HepG2 (cell line): ENCODE measurements at regions not wholly inside any gene's neighbourhood (a gene's known extent, or its start where the extent isn't known, plus 50 kb on each side); places are given as distances from the start of the nearest gene placed in this dataset.

Source experiments
- ATAC-seq: fragments of 200-7000 bp; cut with Tn5 transposase; 3 replicates; pipeline ENCODE4 v1.9.1; 2020; ENCODE audit warnings: mild to moderate bottlenecking, moderate library complexity
- BruUV-seq: library from RNA; stranded (reverse); fragments of 400-500 nt; replicated peaks from 2 replicates; lab custom pipeline; 2021; lab: Mats Ljungman, UMichigan
- CTCF ChIA-PET: fragments of 300-600 bp; formaldehyde crosslinking; extraction: SDS; loops from one replicate; lab custom pipeline; 2021; ENCODE audit warnings: low total read pairs, inconsistent platforms, low intra/inter-chr PET ratio; lab: Yijun Ruan, JAX
- POLR2A ChIA-PET: fragments of 350-600 bp; sonication (Branson Sonifier 250); formaldehyde crosslinking; loops from one replicate; lab custom pipeline; 2020; ENCODE audit warnings: antibody characterized with exemption, inconsistent platforms; lab: Yijun Ruan, JAX
- DNase-seq: peaks from one replicate; pipeline ENCODE4 v3.0.0-alpha.2; 2015; ENCODE audit warnings: low spot score
- FAIRE-seq: peaks from 3 replicates; lab custom pipeline; 2011; peaks lifted over from hg19 to GRCh38; lab: Jason Lieb, UNC
- H2AFZ ChIP-seq: one replicate; pipeline ENCODE4 v1.6.1; 2011; ENCODE audit warnings: low read length, inconsistent platforms
- H3K27ac ChIP-seq: fragments of 300-600 bp; 3 replicates; pipeline ENCODE4 v1.8.0; 2011; ENCODE audit warnings: mixed run types, mild to moderate bottlenecking, mixed read lengths, low read length, inconsistent platforms; ENCODE audit not compliant: insufficient read depth; ENCODE audit errors: extremely low read length
- H3K27me3 ChIP-seq, 2 experiments: fragments of 200-600 bp in 1 of 2; 2 replicates in 1 of 2; 3 replicates in 1 of 2; pipeline versions ENCODE4 v1.6.0 to v1.8.0; 2011; ENCODE audit warnings: low read length in 2 of 2, mild to moderate bottlenecking in 2 of 2, moderate library complexity in 2 of 2, inconsistent platforms in 1 of 2; ENCODE audit not compliant: insufficient read depth in 2 of 2, control insufficient read depth in 1 of 2
- H3K36me3 ChIP-seq, 2 experiments: fragments of 200-600 bp in 1 of 2; replicated peaks in 1 of 2; 2 replicates in 1 of 2; 3 replicates in 1 of 2; pipeline versions ENCODE4 v1.5.1 to v1.8.0; 2011; ENCODE audit warnings: low read length in 2 of 2, inconsistent platforms in 1 of 2; ENCODE audit not compliant: insufficient read depth in 2 of 2, control insufficient read depth in 1 of 2
- H3K4me1 ChIP-seq: 2 replicates; pipeline ENCODE4 v1.5.1; 2012; ENCODE audit warnings: low read length, inconsistent platforms; ENCODE audit not compliant: insufficient read depth
- H3K4me2 ChIP-seq: 2 replicates; pipeline ENCODE4 v1.6.0; 2011; ENCODE audit warnings: low read depth, low read length, inconsistent platforms
- H3K4me3 ChIP-seq, 3 experiments: fragments of 200-600 bp in 1 of 3; sonication (generic), shearing (Covaris generic) in 1 of 3; replicated peaks in 1 of 3; 2 replicates each; pipeline ENCODE4 v1.5.1; 2011 to 2016; ENCODE audit warnings: low read length in 3 of 3, inconsistent platforms in 2 of 3, low read depth in 2 of 3, mild to moderate bottlenecking in 2 of 3, control low read depth in 1 of 3, mixed read lengths in 1 of 3; ENCODE audit not compliant: insufficient read depth in 1 of 3
- H3K79me2 ChIP-seq: one replicate; pipeline ENCODE4 v1.6.1; 2011; ENCODE audit warnings: low read length, inconsistent platforms; ENCODE audit not compliant: insufficient read depth
- H3K9ac ChIP-seq: 2 replicates; pipeline ENCODE4 v1.6.0; 2011; ENCODE audit warnings: mild to moderate bottlenecking, low read depth, low read length, inconsistent platforms; ENCODE audit not compliant: insufficient read depth
- H3K9me3 ChIP-seq: 2 replicates; pipeline ENCODE4 v1.5.1; 2012; ENCODE audit warnings: mild to moderate bottlenecking, low read length
- H4K20me1 ChIP-seq: 2 replicates; pipeline ENCODE4 v1.6.0; 2011; ENCODE audit warnings: inconsistent platforms, mild to moderate bottlenecking, low read length, moderate library complexity; ENCODE audit not compliant: insufficient read depth
- HDAC6 ChIP-seq: fragments of 200-600 bp; sonication (generic); IDR thresholded peaks from 2 replicates; pipeline ENCODE4 v1.7.0; 2017; ENCODE audit warnings: mild to moderate bottlenecking, antibody characterized with exemption, low read length, low read depth
- HOXA7 ChIP-seq: sonication (generic); formaldehyde crosslinking; IDR thresholded peaks from 2 replicates; pipeline ENCODE4 v1.8.1; 2022; ENCODE audit warnings: mild to moderate bottlenecking, missing genetic modification reagents, moderate library complexity
- KAT2B ChIP-seq: fragments of 150-350 bp; IDR thresholded peaks from 2 replicates; pipeline ENCODE4 v1.6.1; 2014; ENCODE audit warnings: low read depth, low read length, borderline replicate concordance
- KLF13 ChIP-seq: sonication (generic); formaldehyde crosslinking; IDR thresholded peaks from 2 replicates; pipeline ENCODE4 v1.4.0; 2020; ENCODE audit warnings: mild to moderate bottlenecking, missing genetic modification reagents
- PPARG ChIP-seq: conservative IDR thresholded peaks from 2 replicates; pipeline ENCODE4 v1.6.1; 2016; ENCODE audit warnings: missing biosample characterization, missing genetic modification reagents
- RCOR2 ChIP-seq: IDR thresholded peaks from 2 replicates; pipeline ENCODE4 v1.6.1; 2016; ENCODE audit warnings: missing biosample characterization, missing genetic modification reagents
- ZNF367 ChIP-seq: sonication (generic); formaldehyde crosslinking; IDR thresholded peaks from 2 replicates; pipeline ENCODE4 v1.4.0; 2020; ENCODE audit warnings: missing genetic modification reagents, borderline replicate concordance
- ZNF556 ChIP-seq: sonication (generic); formaldehyde crosslinking; IDR thresholded peaks from 2 replicates; pipeline ENCODE4 v1.4.0; 2020; ENCODE audit warnings: mild to moderate bottlenecking, missing genetic modification reagents, borderline replicate concordance
- ZNF746 ChIP-seq: sonication (generic); formaldehyde crosslinking; IDR thresholded peaks from 2 replicates; pipeline ENCODE4 v1.8.0; 2022; ENCODE audit warnings: mild to moderate bottlenecking, missing genetic modification reagents
- ZNF776 ChIP-seq: sonication (generic); formaldehyde crosslinking; IDR thresholded peaks from 2 replicates; pipeline ENCODE4 v1.4.0; 2020; ENCODE audit warnings: mild to moderate bottlenecking, missing genetic modification reagents
- WGBS: methylation state at CpG from one replicate; pipeline ENCODE4 v1.1.6; 2017; ENCODE audit warnings: low lambda C conversion rate; 5-methylcytosine and 5-hydroxymethylcytosine counted together
- in situ Hi-C: cut with HindIII; loops from 2 replicates; pipeline ENCODE4 v1.10.0; 2017; ENCODE audit warnings: low pct_unique_long_range_greater_than_20kb; ENCODE audit not compliant: extremely low pct_ligation_motif_present
- intact Hi-C: fragments of 100-400 bp; cut with micrococcal nuclease; formaldehyde crosslinking; loops from one replicate; pipeline ENCODE4 v1.10.0; 2022; ENCODE audit not compliant: unreplicated experiment
- TF ChIP-seq, protein P1 (sequence below): sonication (generic); formaldehyde crosslinking; IDR thresholded peaks from 2 replicates; pipeline ENCODE4 v1.9.0; 2021; ENCODE audit warnings: missing genetic modification reagents, borderline replicate concordance
- TF ChIP-seq, protein P2 (sequence below): IDR thresholded peaks from 2 replicates; pipeline ENCODE4 v1.6.1; 2018; ENCODE audit warnings: missing genetic modification reagents, mild to moderate bottlenecking, missing compliant biosample characterization
- TF ChIP-seq, protein P3 (sequence below): sonication (generic); formaldehyde crosslinking; IDR thresholded peaks from 2 replicates; pipeline ENCODE4 v1.5.0; 2020; ENCODE audit warnings: missing genetic modification reagents

DNA sequence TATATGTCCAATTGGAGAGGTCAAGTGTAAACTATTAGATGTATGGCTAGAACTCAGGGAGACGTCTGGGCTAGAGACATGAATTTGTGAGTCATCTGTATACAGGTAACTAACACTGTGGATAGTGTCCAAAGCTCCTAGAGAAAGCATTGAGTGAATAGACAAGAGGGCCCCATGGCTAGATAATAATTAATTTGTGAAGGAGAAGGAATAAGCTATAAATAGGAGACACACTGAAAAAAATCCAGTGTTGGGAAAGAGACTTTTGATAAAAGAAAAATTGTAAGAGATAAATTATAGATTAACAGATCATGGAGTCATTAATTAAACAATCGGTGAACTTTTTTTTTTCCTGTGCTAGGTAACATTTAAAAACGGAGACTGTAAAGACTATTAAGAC lies 326.6 kb upstream of the PRICKLE1 start:
- peaks cover 12% of the 10 kb centered on the region for H3K9me3 ChIP-seq
- no TSS peak for BruUV-seq
- POLR2A ChIA-PET: no interaction called here
- no peaks in the 10 kb centered on the region for H3K79me2 ChIP-seq
- no peaks in the 10 kb centered on the region for H3K36me3 ChIP-seq
- in situ Hi-C loops (no loop called here), intact Hi-C loops (no loop called here)
- FAIRE-seq (no peak), ATAC-seq (no peak), DNase-seq (no peak)
- no peak overlapping the region for H3K4me2 ChIP-seq
- no peak for TF ChIP-seq ZNF367 (CRISPR knock-in tag)
- TF ChIP-seq, protein P1, sequence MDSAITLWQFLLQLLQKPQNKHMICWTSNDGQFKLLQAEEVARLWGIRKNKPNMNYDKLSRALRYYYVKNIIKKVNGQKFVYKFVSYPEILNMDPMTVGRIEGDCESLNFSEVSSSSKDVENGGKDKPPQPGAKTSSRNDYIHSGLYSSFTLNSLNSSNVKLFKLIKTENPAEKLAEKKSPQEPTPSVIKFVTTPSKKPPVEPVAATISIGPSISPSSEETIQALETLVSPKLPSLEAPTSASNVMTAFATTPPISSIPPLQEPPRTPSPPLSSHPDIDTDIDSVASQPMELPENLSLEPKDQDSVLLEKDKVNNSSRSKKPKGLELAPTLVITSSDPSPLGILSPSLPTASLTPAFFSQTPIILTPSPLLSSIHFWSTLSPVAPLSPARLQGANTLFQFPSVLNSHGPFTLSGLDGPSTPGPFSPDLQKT (CRISPR knock-in tag): no peak
- CTCF ChIA-PET: no interaction called here
- no peaks in the 10 kb centered on the region for H3K27me3 ChIP-seq
- no peak overlapping the region for H3K9ac ChIP-seq
- WGBS: 33% methylated on average over 3 of the region's 3 CpGs
- no peak overlapping the region for H2AFZ ChIP-seq
- no peak overlapping the region for H3K27ac ChIP-seq
- no peaks in the 10 kb centered on the region for H4K20me1 ChIP-seq
- no peak overlapping the region for H3K4me3 ChIP-seq
- H3K4me1 ChIP-seq: no peaks in the 10 kb centered on the region

DNA sequence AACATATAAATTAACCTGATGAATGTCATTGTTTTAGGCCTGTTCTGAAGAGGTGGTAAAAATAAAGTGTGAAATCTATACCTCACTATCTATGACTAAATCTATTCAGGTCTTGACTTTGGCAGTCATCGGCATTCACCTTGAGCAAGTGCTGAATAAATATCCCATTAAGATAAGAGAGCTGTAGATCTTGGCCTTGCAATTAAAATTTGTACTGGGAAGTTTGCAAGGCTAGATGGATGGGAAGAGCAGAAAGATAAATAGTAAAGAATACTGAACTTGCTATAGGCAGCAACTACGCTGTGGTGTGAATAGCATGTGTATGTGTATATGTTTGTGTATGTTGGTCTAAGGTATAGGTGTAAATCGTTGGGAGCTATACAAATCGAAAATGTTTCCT lies 325.9 kb upstream of the PRICKLE1 start:
- CTCF ChIA-PET: no interaction called here

More for the DNA sequence above, 325.9 kb upstream of the PRICKLE1 start:
- TF ChIP-seq PPARG (CRISPR knock-in tag) (no peak), ZNF776 (CRISPR knock-in tag) (no peak), KLF13 (CRISPR knock-in tag) (no peak), ZNF746 (no peak), RCOR2 (CRISPR knock-in tag) (no peak), ZNF556 (CRISPR knock-in tag) (no peak), HDAC6 (no peak), HOXA7 (CRISPR knock-in tag) (no peak), KAT2B (no peak)
- TF ChIP-seq, protein P2, sequence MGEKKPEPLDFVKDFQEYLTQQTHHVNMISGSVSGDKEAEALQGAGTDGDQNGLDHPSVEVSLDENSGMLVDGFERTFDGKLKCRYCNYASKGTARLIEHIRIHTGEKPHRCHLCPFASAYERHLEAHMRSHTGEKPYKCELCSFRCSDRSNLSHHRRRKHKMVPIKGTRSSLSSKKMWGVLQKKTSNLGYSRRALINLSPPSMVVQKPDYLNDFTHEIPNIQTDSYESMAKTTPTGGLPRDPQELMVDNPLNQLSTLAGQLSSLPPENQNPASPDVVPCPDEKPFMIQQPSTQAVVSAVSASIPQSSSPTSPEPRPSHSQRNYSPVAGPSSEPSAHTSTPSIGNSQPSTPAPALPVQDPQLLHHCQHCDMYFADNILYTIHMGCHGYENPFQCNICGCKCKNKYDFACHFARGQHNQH (CRISPR knock-in tag): no peak
- TF ChIP-seq, protein P3, sequence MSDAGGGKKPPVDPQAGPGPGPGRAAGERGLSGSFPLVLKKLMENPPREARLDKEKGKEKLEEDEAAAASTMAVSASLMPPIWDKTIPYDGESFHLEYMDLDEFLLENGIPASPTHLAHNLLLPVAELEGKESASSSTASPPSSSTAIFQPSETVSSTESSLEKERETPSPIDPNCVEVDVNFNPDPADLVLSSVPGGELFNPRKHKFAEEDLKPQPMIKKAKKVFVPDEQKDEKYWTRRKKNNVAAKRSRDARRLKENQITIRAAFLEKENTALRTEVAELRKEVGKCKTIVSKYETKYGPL (CRISPR knock-in tag): no peak
- no peak overlapping the region for H3K27ac ChIP-seq
- POLR2A ChIA-PET: no interaction called here
- in situ Hi-C loops (no loop called here), intact Hi-C loops (no loop called here)
- DNase-seq: no peak
- H3K4me2 ChIP-seq: no peak overlapping the region
- H3K4me3 ChIP-seq: no peak overlapping the region
- no peak for FAIRE-seq
- no peaks in the 10 kb centered on the region for H3K27me3 ChIP-seq
- no peaks in the 10 kb centered on the region for H4K20me1 ChIP-seq
- no peak overlapping the region for H3K9ac ChIP-seq
- no peaks in the 10 kb centered on the region for H3K4me1 ChIP-seq
- ATAC-seq: no peak
- H3K36me3 ChIP-seq: no peaks in the 10 kb centered on the region
- BruUV-seq: no TSS peak
- no peaks in the 10 kb centered on the region for H3K79me2 ChIP-seq
- whole genome bisulfite sequencing: 12% methylated on average over 4 of the region's 4 CpGs
- H2AFZ ChIP-seq: no peak overlapping the region
- peaks cover 20% of the 10 kb centered on the region for H3K9me3 ChIP-seq
